Parathyroid adenoma (tissue), 2 donors: ENCODE measurements at regions not wholly inside any gene's neighbourhood (a gene's known extent, or its start where the extent isn't known, plus 50 kb on each side); places are given as distances from the start of the nearest gene placed in this dataset.

Source experiments
- H2AFZ ChIP-seq: fragments of 300-600 bp; sonication (generic); one replicate; pipeline ENCODE4 v1.7.0; 2017; ENCODE audit warnings: antibody characterized with exemption, mild to moderate bottlenecking
- H3K27ac ChIP-seq: fragments of 300-600 bp; sonication (generic); one replicate; pipeline ENCODE4 v1.7.0; 2017
- H3K27me3 ChIP-seq: fragments of 300-600 bp; sonication (generic); one replicate; pipeline ENCODE4 v1.7.0; 2017; ENCODE audit warnings: low read length; ENCODE audit not compliant: control insufficient read depth, insufficient read depth
- H3K36me3 ChIP-seq: fragments of 300-600 bp; sonication (generic); one replicate; pipeline ENCODE4 v1.7.0; 2017; ENCODE audit warnings: low read length; ENCODE audit not compliant: control insufficient read depth, insufficient read depth
- H3K4me1 ChIP-seq: fragments of 300-600 bp; sonication (generic); one replicate; pipeline ENCODE4 v1.7.0; 2017; ENCODE audit warnings: control low read depth
- H3K4me2 ChIP-seq: fragments of 300-600 bp; sonication (generic); one replicate; pipeline ENCODE4 v1.7.0; 2017; ENCODE audit warnings: low read length
- H3K4me3 ChIP-seq: fragments of 300-600 bp; sonication (generic); one replicate; pipeline ENCODE4 v1.7.0; 2017; ENCODE audit warnings: low read depth, low read length
- H3K79me2 ChIP-seq: fragments of 300-600 bp; sonication (generic); one replicate; pipeline ENCODE4 v1.7.0; 2017; ENCODE audit warnings: control low read depth
- H3K9ac ChIP-seq: fragments of 300-600 bp; sonication (generic); one replicate; pipeline ENCODE4 v1.7.0; 2017; ENCODE audit warnings: mild to moderate bottlenecking
- H3K9me3 ChIP-seq: fragments of 300-600 bp; sonication (generic); one replicate; pipeline ENCODE4 v1.7.0; 2017; ENCODE audit warnings: low read length; ENCODE audit not compliant: control insufficient read depth
- CTCF ChIP-seq: fragments of 300-600 bp; sonication (generic); IDR thresholded peaks from one replicate; pipeline ENCODE4 v1.7.0; 2017; ENCODE audit warnings: antibody characterized with exemption, mild to moderate bottlenecking
- donor health status: primary hyperparathyroidism.

DNA sequence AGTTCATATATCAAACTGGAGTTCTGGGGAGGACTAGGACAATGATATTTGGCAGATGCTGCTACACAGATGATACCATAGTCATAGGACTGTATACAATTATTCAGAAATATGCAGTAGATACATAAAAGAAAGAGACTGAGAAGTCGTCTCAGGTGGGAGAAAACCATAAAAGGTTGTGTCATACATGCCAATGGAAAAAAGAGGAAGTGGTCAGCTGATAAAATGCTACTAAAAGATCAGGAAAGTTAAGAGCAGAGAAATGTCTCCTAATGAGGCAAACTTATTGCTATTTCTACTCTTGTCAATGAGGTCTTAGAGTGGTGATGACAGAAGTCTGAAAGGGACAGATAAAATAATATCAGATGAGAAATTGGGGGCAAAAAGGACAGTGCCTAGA, 407.6 kb downstream of the COL12A1 start:
- H3K27ac ChIP-seq = no peak overlapping the region
- no peak overlapping the region for H2AFZ ChIP-seq
- no peaks in the 10 kb centered on the region for H3K9me3 ChIP-seq
- H3K9ac ChIP-seq = no peak overlapping the region
- H3K4me3 ChIP-seq = no peak overlapping the region
- H3K27me3 ChIP-seq = no peaks in the 10 kb centered on the region
- H3K4me2 ChIP-seq = no peak overlapping the region
- no peaks in the 10 kb centered on the region for H3K36me3 ChIP-seq
- TF ChIP-seq CTCF = no peak
- no peaks in the 10 kb centered on the region for H3K79me2 ChIP-seq
- no peaks in the 10 kb centered on the region for H3K4me1 ChIP-seq

- no peaks in the 10 kb centered on the region for H3K4me1 ChIP-seq
- no peak overlapping the region for H3K9ac ChIP-seq
- TF ChIP-seq CTCF = no peak
- no peaks in the 10 kb centered on the region for H3K79me2 ChIP-seq
- no peak overlapping the region for H2AFZ ChIP-seq
- no peaks in the 10 kb centered on the region for H3K36me3 ChIP-seq
- H3K9me3 ChIP-seq = no peaks in the 10 kb centered on the region
- H3K4me3 ChIP-seq = no peak overlapping the region
- no peak overlapping the region for H3K4me2 ChIP-seq
- H3K27ac ChIP-seq = no peak overlapping the region
- H3K27me3 ChIP-seq = no peaks in the 10 kb centered on the region
Measured at GRCh38 chr6:74785236-74785635, 420.6 kb downstream of the COL12A1 start.

DNA sequence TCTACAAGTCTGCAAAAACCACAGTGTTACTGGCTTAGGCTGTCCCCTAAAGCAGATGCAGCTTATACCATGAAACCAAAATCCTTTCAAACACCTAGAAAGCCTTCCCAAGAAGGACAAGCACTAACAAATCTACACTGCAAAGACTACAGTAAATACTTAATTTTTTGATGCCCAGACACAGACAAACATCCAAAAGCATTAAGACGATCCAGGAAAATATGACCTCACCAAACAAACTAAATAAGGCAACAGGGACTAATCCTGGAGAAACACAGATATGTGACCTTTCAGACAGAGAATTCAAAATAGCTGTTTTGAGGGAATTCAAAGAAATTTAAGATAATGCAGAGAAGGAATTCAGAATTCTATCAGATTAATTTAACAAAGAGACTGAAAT, 423.5 kb downstream of the COL12A1 start:
- no peak overlapping the region for H3K9ac ChIP-seq
- no peaks in the 10 kb centered on the region for H3K4me1 ChIP-seq
- H2AFZ ChIP-seq = no peak overlapping the region
- H3K27me3 ChIP-seq = no peaks in the 10 kb centered on the region
- H3K36me3 ChIP-seq = no peaks in the 10 kb centered on the region
- no peak overlapping the region for H3K4me3 ChIP-seq
- no peaks in the 10 kb centered on the region for H3K79me2 ChIP-seq
- H3K9me3 ChIP-seq = no peaks in the 10 kb centered on the region
- no peak overlapping the region for H3K27ac ChIP-seq
- TF ChIP-seq CTCF = no peak
- H3K4me2 ChIP-seq = no peak overlapping the region

DNA sequence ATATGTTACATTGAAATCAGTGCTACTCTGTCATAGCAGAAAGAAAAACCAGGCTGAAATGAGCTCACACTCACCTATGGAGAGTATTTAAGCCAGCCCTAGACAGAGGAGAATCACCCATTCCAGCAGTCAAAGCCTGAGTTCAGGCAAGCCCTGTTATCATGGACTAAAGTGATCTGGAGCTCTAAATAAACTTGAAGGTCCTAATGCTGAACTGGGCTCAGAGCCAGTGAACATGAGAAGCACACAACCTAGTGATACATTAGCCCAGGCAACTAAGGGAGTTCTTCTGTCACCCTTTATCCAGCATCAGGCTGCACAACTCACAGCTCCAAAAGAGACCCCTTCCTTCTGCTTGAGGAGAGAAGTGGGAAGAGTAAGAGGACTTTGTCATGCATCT, 425.0 kb downstream of the COL12A1 start:
- Histone ChIP-seq H3K27ac (no peak overlapping the region), H3K9me3 (no peaks in the 10 kb centered on the region), H3K4me3 (no peak overlapping the region), H2AFZ (no peak overlapping the region), H3K79me2 (no peaks in the 10 kb centered on the region), H3K27me3 (no peaks in the 10 kb centered on the region), H3K4me1 (no peaks in the 10 kb centered on the region), H3K4me2 (no peak overlapping the region), H3K9ac (no peak overlapping the region), H3K36me3 (no peaks in the 10 kb centered on the region)
- no peak for TF ChIP-seq CTCF

GRCh38 chr6:74768738-74769137, 437.1 kb downstream of the COL12A1 start:
- H3K27ac ChIP-seq = no peak overlapping the region
- H3K36me3 ChIP-seq = no peaks in the 10 kb centered on the region
- H3K4me2 ChIP-seq = no peak overlapping the region
- TF ChIP-seq CTCF = no peak
- no peak overlapping the region for H3K9ac ChIP-seq
- no peaks in the 10 kb centered on the region for H3K4me1 ChIP-seq
- H3K27me3 ChIP-seq = no peaks in the 10 kb centered on the region
- H3K9me3 ChIP-seq = peaks cover 3% of the 10 kb centered on the region
- no peaks in the 10 kb centered on the region for H3K79me2 ChIP-seq
- no peak overlapping the region for H3K4me3 ChIP-seq
- no peak overlapping the region for H2AFZ ChIP-seq
